Hematopoietic multipotent progenitor cell treated with erythropoietin and hydrocortisone succinate and interleukin-3 and kit ligand, for 17 days (in vitro differentiated cells): ENCODE measurements at regions not wholly inside any gene's neighbourhood (a gene's known extent, or its start where the extent isn't known, plus 50 kb on each side); places are given as distances from the start of the nearest gene placed in this dataset.

Source experiments
- DNase-seq: peaks from one replicate; pipeline ENCODE4 v3.0.0-alpha.2; 2015; ENCODE audit warnings: low spot score

DNA sequence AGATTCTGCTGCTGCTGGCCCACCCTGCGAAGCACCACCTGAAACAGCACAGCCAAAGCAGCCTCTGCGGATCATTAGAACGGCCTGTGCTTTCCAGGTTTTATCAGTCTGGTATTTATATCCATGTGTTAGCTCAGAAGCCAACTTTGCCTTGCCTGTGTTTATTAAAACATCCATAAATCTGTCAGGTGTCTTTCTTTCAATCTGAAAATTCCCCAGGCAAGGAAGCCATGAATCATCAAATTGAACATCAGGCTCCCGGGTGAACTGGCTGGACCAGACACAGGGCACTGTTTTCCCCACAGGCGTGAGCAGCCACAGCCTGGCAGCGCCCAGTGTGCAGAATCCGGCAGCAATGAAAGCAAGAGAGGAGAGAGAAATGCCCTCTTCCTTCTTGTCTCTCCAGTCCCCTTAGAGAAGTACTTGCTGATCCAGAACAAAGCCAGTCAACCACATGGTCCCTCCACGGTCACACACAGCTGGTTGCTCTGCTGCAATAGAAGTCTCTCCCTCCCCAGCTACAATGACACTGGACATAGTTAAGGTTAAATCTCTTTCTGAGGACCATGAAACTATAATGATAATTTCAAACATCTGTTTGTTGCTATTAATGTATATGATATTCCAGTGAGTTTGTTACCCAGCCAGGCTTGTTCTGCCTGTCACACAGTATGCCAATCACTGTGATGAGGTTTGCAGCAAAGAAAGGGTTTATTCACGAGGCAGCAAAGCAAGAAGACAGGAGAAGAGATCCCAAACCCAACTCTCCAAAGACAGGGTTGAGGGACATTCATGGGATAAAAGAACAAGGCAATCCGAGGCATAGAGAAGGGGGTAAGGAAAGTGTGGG, 212.1 kb upstream of the FMN2 start:
- DNase-seq, result no peak

DNA sequence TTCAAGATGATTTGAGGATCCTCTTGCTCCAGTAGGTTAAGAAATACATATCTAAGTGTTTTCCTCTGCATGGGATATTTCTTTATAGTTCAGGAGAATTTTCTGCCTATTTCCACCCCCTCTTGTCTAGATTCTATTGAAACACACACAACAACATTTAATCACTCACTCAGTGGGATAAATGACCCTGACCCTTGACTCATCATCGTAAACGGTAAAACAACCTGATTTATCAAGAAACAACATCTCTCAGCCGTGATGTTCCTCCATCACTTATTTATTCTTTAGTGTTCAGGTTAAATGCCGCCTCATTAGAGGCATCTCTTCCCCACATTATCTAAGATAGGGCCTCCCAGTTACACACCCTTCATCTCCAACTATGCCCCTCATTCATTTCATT, 208.7 kb upstream of the FMN2 start:
- no peak for DNase-seq

DNA sequence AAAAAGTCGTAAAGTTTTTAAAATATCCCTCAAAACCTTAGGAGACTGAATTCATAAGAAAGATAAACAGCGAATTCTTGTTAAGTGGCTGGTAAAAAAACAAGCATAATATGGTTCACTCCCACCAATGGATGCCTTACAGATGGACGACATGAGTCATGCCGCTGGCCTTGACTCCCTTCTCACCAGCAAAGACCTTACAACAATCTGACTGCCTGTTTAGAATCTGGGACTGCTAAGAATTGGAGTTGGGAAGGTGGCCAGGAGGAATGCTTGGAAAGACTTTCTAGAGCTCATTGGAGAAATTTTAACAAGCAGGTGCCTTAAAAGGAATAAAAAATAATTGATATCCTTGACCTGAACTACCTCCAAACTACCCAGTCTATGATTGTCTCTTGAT, 206.9 kb upstream of the FMN2 start:
- no peak for DNase-seq

DNA sequence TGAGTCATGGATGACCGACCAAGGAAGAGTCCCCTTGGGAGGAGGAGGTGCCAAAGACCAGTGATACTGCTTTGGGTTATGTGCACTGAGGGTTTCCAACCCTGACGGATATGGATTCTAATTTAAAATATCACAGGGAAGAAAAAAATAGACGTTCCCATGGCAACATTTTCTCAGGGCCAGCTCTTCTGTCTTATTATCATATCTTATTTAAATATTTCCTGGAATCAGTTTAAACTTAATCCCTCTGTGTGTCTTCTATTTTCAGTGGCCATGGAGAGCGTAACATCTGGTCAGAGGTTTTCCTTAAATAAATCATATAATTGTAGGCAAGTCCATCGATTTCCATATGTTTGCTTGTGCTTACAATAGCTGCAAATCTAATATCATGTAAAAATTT, 205.4 kb upstream of the FMN2 start:
- no peak for DNase-seq

DNA sequence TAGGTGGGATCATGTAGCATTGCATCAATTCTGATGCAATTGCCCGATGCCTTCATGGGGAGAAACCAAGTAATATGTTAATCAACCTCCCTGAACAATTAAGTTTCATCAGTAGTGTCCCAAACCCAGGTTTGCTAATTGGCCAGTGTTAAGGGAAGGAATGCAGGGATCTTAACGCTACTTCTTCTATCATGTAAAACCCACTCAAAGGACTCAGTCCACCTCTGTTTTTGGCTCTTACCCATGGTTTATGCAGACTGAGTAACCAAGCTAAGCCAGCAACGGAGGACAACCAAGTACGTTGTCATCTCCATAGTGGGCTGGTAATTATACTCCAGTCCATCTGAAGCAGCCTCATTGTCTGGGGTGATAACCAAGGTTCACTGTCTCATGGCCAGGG, 203.0 kb upstream of the FMN2 start:
- DNase-seq, result no peak

DNA sequence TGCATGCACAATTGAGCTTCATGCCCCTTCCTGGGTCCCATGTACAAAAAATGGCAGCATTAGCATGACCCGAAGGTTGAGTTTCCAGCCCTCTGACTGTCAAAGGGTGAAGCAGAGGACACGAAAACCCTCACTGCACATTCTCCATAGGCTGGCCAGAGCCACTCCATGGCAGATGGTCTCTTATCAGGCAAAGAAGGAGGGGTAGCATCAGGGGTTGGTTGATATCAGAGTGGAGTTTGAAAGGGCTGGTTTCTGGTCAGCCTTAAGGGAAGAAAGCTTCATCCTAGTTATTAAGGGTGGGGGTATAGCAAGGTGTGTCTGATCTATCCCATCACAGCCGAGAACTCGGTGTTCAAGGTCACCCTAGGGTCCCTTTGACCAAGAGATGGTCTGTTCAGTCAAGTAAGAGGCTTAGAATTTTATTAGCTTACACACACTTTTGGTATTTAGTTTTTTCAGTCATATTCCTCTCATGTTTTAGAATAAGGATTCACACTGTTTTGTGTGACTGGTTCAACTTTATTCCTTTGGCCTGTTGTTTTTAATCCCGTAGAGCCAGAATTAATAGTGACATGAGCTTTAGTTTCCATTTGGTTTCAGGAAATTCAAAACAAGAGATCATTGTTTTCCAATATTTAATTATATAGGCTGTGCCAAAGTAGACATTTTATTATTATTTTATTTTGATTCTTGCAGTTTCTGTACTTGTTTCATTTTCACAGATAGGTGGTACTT, 199.9 kb upstream of the FMN2 start:
- DNase-seq, result peak; percentile 19

DNA sequence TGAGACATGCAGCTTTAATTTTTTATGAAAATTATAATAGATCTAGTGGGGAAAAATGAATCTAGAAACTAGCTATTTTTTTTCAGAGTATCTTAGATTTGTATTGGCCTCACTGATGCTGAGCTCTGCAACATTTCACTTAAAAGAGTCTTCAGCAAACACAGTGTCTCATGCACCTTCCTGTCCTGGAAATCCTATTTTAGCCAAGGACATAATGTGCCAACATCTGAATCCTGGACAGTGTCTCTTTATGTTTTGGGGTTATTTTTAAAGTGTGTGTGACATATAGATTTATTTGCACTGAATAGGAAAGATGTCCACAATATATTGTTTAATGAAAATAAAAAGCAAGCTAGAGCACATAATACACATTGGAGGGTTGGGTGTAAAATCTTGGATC, 199.1 kb upstream of the FMN2 start:
- DNase-seq, result no peak

DNA sequence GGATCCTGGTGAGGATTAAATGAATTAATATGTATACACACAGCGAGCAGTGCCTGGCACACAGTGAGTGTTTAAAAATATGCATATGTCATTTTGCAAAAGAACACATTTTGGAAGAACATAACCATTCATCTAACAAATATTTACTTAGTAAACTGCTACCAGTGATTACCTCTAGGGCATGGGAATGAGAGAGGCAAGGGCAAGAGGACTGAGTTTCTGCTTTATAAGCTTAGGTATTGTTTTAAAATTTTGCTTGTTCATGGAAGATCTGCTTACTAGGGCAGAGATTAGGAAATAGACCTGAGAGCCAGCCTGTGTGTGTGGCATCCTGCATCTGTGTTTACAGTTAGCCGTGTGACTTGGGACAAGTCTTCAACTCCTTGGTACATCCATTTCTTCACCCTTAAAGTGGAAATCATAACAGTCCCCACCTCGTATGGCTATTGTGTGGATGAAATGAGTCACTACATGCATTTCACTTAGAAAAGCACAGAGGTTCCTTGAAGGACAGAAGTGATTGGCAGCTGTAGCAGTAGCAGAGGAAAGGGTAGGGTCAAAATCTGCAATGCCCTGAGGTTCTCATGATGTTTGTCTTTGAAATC, 198.5 kb upstream of the FMN2 start:
- no peak for DNase-seq

DNA sequence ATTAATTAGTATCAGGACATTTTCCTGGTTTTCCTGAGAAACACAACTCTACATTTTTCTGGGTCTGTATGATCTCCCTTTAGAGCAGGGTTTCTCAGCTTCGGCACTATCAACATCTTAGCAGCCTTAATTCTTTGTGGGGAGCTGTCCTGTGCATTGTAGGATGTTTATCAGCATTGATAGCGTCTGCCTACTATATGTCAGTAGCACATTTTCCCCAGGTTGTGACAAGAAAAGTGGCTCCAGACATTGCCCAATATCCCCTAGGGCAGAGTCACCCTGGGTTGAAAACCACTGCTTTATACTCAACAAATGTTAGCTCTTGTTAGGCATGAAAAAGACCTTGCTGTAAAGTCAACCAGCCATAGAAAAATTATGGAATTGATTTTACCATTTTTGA, 195.1 kb upstream of the FMN2 start:
- DNase-seq, result no peak

DNA sequence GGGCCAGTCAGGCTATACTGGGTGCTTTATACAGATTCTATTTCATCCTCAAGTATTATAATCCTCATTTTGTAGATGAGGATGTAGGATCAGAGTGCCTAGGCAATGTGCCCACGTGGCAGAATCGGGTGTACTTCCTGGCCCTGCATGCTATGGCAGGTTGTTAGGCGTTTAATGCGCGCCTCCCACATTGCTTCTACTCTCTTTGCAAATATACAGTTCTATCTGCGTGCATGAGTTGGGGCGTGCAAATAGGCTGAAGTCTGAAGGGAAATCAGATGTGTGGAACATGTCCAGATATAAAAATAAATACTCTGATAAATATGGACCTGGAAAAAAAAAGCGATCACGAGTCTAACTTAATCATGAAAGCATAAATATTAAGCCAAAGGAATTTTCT, 194.7 kb upstream of the FMN2 start:
- DNase-seq, result no peak

DNA sequence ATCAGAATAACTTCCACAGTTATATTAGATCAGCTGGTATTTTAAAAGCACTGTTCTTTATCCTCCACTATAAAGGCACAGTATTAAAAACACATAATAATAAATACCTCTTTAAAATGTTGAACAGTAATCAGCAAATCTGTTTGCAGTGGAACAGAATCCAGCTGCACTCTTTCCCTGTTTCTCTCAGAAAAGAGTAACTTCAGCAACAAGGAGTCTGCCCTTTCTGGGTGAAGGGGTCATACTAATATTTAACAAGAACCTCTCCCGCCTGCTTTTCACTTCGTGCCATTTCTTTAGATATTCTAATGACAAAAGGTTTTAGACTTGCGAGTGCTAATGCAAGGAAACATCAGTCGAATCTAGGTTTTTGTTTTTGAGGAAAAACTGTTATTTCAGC, 194.2 kb upstream of the FMN2 start:
- DNase-seq, result no peak

DNA sequence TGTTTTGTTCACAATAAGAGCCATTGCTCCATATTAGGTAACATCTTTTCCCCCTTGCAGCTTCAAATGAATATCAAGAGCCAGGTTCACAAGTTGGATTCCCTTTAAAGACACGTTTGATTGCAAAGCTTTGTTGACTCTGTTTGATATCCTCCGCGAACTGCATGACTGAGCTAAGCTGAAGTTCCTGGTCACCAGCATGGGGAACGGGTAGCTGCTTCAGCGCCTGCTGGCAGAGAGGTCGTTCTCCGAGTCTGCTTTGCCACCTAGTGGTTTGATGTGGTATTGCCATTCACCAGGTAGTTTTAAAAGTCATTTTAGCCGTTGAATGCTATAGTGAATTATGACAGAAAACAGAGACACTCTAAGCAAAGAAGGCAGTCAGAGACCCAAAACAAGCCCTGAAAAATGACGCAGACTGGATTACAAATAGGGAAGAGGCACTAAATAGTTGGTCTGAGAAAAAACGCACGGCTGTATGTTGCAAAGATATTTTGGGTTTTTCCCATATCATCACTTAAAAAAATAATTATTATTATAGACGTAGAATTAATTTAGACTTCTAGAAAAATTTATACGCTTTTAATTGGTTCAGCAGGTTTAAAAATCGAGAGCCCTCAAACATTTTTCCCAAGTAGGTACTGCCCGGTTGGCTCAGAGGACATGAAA, 193.5 kb upstream of the FMN2 start:
- peak; percentile 63 for DNase-seq

DNA sequence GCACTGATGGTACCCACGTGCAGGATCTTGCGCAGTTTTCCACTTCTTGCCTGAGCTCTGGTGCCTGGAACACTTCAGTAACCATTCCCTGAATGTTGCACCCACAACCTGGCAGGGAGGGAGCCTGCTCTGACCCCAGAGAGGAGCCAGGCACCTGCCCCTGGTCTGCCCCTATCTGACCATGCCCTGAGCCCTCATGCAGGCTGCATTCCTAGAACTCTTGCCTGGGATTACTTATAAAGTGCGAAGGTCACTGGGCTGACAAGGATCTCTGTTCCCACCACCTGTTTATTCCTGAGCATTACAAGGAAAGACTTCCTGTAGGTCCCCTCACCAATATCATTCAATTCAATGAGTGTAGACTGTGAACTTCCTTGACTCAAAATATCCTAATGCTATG, 191.9 kb upstream of the FMN2 start:
- no peak for DNase-seq

DNA sequence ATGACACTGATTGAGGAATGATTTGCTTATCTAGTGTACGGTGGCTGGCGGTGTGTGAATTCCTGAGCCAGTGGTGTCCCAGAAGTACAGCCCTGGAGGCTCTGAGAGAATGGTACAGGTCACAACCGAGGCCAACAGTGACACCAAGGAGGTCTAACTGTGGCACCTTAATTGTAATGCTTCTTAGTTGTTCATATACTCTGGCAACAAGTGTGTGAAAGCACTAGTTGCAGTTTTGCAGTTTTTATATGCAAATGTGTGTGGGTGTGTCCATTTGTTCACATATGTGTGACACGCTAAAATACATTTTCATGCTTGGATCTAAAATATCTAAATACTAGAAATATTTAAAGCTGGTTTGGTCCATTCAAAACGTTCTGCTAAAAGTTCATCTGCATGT, 185.3 kb upstream of the FMN2 start:
- DNase-seq, result no peak

DNA sequence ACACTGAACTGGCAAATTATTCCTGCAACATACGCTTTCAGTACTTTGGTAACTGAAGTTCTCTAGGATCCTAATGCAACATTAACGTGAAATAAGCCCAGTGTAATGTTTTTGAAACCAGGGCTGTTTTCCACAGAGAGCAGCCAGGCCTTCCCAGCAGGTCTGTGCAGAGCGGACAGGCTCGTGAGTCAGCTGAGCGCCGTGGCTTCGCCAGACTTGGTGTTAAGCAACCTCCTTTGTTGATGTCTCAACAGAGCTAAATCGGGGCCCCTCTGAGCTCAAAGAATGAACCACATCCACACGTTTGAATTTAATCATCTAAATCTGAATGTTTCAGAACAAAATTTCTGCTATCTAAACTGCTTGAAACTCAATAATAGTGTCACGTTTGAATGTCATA, 181.8 kb upstream of the FMN2 start:
- DNase-seq, result no peak

DNA sequence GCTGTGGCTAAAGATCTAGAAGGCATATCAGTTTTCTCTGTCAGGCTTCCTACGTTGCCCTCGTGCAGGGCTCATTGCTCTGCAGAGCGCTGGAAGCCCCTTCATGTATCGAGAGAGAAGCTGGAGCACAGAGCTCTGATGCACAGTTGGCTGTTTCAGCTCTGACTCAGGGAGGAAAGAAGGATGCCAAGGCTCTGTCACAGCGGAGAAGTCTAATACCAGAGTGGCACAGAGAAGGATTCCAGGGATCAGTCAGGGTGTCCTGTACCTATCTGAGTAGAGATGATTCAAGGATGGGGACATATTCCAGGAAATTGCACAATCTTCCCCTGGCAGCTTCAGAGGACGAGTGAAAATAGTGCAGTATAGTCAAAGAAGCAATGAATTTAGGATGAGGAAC, 179.2 kb upstream of the FMN2 start:
- DNase-seq, result no peak

DNA sequence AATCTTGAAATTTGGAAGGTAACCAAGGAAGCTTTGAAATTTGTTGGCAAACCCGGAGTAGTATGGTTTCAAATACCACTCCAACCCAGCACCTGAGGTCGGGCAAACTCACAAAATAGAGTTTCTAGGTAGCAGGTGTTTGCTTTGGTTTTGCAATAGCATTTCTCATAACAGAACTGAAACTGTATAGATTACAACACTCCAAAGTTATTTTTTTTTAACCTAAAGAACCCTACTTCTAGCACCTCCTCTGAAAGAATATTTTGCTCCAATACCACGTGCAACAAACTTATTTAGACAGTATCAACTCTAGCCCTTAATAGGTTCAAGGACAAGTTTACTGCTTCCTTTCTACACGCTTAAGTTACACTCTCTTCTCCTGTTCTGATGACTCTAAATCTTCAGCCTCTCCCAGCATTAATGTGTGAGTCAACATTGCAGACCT, 178.5 kb upstream of the FMN2 start:
- DNase-seq, result no peak

DNA sequence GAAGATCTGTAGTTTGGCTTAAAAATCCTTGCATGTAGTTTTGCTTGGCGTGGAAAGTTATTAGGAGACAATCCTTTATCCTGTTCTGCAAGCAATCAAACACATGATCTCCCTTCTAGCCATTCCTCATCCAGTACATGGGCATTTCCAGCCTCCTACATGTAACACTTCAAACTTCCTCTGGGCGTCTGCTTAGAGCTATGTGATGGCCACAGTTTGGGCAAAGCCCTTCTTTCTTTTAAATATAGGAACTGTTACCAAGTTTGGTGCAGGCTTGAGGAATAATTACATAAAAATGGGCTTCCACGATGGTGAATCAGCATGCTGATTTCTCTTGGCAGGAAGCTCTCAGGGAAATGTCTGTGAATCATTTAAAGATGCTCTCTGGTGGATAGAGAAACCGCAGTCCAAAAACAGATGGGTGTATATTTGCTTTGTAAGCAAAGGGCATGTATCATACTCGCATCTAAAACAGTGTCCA, 176.9 kb upstream of the FMN2 start:
- no peak for DNase-seq

DNA sequence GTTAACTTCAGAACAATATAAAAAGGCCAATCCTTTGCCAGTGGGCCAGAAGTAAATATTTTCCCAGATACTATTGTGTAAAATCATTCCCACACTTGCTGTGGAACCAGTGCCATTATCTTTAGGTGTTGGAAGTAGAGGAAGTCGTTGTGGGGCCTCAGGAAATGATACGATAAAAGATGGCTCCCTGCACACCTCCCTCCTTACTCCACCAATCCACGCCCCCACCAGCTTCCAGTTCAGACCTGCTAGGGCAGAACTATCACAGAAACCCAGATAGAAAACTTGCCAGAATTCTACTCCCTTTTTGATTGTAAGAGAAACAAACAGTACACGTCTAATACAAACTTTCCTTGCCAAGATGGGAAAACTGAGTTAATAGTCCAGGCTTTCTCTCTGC, 173.0 kb upstream of the FMN2 start:
- DNase-seq, result no peak

DNA sequence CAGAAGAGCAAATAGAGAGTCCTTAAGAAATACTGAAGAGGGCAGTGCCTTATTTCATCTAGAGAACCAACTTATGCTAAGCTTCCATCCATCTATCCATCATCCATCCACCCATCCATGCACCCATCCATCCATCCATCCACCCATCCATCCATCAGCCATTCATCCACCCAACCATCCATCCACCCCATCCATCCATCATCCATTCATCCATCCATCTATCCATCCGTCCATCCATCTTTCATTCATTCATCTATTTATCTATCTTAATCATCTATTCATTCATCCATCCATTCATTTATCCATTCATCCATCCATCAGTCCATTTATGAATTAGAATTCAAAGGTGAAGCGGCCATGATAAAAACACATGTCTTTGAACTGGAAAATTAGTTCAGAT, 171.5 kb upstream of the FMN2 start:
- no peak for DNase-seq

DNA sequence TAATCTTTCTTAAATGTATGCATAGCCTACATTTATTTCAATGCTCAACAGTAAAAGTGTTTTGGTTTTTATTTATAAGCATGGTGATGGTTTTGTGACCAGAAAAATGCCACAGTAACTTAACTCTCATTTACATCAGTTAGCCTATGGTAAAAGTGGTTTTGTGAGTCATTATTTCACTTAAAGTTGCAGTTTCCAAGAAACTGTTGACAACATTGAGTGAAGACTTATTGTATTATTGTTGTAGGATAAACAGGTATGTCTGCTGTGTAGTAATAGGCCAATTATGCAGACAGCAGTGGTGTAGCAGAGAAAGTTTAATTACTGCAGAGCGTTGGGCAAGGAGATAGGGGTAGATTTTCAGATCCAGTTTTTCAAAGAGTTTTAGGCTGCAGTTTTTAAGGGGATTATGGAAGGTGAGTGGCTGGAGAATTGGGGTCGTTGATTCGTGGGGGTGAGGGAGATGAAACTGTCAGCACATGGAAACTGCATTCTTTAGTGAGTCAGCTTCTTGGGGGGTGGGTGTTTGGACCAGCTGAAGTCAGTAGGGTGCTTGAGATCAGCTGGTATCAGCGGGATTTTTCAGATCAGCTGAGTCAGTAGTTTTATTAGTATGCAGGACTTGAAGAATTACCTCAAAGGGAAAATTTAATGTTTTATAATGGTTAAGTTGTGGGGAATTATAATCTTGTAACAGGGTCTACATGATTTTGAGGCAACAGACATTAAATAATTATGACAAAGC, 168.7 kb upstream of the FMN2 start:
- DNase-seq, result no peak
